Endothelial cell of umbilical vein (primary cell): ENCODE measurements at regions not wholly inside any gene's neighbourhood (a gene's known extent, or its start where the extent isn't known, plus 50 kb on each side); places are given as distances from the start of the nearest gene placed in this dataset.

Experiments used
- EZH2 ChIP-seq: IDR thresholded peaks from 2 replicates; pipeline ENCODE4 v1.6.1; 2012; ENCODE audit warnings: borderline replicate concordance, low read depth, mild to moderate bottlenecking, moderate library complexity, low read length, inconsistent platforms; ENCODE audit not compliant: severe bottlenecking
- FOS ChIP-seq: IDR thresholded peaks from 2 replicates; pipeline ENCODE4 v1.6.1; 2011; ENCODE audit warnings: mild to moderate bottlenecking, low read length, moderate library complexity, borderline replicate concordance; ENCODE audit not compliant: insufficient read depth
- JUN ChIP-seq: IDR thresholded peaks from 2 replicates; pipeline ENCODE4 v1.6.1; 2011; ENCODE audit warnings: borderline replicate concordance, low read depth; ENCODE audit not compliant: insufficient read length, insufficient read depth
- MAX ChIP-seq: IDR thresholded peaks from 2 replicates; pipeline ENCODE4 v1.6.1; 2011; ENCODE audit not compliant: insufficient read depth, insufficient read length
- MYC ChIP-seq: IDR thresholded peaks from one replicate; pipeline ENCODE4 v1.6.1; 2011; ENCODE audit warnings: mild to moderate bottlenecking, low read depth, low read length
- POLR2A ChIP-seq: IDR thresholded peaks from 2 replicates; pipeline ENCODE4 v1.6.1; 2012; ENCODE audit warnings: low read depth, mild to moderate bottlenecking, control low read depth, low read length
- POLR2AphosphoS5 ChIP-seq: IDR thresholded peaks from 2 replicates; pipeline ENCODE4 v1.6.1; 2012; ENCODE audit warnings: low read depth, mild to moderate bottlenecking, control low read depth, low read length, moderate library complexity; ENCODE audit not compliant: insufficient read depth
- TF ChIP-seq, protein P1 (sequence below), 2 donors: IDR thresholded peaks; 1 replicate in 1 of 2; 2 replicates in 1 of 2; pipeline ENCODE4 v1.5.1; 2011; ENCODE audit warnings: low read length in 2 of 2, mild to moderate bottlenecking in 2 of 2, moderate library complexity in 2 of 2, control low read depth in 1 of 2, inconsistent platforms in 1 of 2, low read depth in 1 of 2; ENCODE audit not compliant: insufficient read depth in 1 of 2; ENCODE audit errors: extremely low read depth in 1 of 2

DNA sequence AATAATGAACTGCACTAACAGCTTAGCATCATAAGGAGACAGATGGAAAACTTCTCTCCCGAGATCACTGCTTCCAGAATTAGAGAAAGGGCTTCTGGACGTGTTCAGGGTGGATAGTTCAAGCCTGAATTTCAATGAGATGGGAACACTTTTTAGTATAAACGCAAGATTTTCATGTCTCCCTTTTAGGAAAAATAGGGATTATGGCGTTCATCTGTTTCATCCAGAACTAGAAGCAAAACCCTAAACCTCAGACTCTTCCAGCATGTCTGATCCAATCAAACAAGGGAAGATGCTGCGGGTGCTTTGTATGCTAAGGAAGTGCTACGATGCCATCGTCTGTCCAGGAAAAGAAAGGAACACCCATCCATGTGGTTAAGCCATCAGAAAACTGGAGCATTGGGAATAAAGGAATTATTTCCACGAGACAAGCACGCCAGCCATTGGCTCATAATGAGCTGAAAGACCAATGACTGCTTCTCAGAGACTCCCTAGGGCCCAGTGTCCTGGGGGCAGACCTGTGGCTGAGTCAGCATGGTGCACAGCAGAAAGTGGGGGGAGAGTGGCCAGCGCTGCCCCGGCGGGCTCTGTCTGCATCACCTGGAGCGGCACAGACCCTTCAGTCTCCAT, 65.9 kb upstream of the AFF3 start:
- TF ChIP-seq, protein P1, sequence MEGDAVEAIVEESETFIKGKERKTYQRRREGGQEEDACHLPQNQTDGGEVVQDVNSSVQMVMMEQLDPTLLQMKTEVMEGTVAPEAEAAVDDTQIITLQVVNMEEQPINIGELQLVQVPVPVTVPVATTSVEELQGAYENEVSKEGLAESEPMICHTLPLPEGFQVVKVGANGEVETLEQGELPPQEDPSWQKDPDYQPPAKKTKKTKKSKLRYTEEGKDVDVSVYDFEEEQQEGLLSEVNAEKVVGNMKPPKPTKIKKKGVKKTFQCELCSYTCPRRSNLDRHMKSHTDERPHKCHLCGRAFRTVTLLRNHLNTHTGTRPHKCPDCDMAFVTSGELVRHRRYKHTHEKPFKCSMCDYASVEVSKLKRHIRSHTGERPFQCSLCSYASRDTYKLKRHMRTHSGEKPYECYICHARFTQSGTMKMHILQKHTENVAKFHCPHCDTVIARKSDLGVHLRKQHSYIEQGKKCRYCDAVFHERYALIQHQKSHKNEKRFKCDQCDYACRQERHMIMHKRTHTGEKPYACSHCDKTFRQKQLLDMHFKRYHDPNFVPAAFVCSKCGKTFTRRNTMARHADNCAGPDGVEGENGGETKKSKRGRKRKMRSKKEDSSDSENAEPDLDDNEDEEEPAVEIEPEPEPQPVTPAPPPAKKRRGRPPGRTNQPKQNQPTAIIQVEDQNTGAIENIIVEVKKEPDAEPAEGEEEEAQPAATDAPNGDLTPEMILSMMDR (IDR thresholded peaks at IDR 0.05; ENCODE audit: extremely low read depth in 1 of 2, insufficient read depth in 1 of 2, low read depth in 1 of 2, low read length in 2 of 2) = no peak
- TF ChIP-seq FOS = no peak
- TF ChIP-seq POLR2A = no peak
- TF ChIP-seq POLR2AphosphoS5 = no peak
- TF ChIP-seq MYC = no peak
- TF ChIP-seq EZH2 = no peak
- no peak for TF ChIP-seq MAX
- TF ChIP-seq JUN = no peak
